Bronchial epithelial cell (primary cell): ENCODE measurements at regions not wholly inside any gene's neighbourhood (a gene's known extent, or its start where the extent isn't known, plus 50 kb on each side); places are given as distances from the start of the nearest gene placed in this dataset.
"Not testable (repeated sequence)": the region's sequence is repeated elsewhere in the genome, so short reads cannot be mapped to it uniquely, and the experiment has no call there.

ENCODE experiments used
- DNase-seq: peaks from one replicate; pipeline ENCODE4 v3.0.0-alpha.2; 2010; ENCODE audit warnings: low read depth
- FAIRE-seq: peaks from 2 replicates; lab custom pipeline; 2011; peaks lifted over from hg19 to GRCh38; lab: Jason Lieb, UNC
- H3K27me3 ChIP-seq: 2 replicates; pipeline ENCODE4 v1.5.1; 2011; ENCODE audit warnings: low read length; ENCODE audit not compliant: control insufficient read depth, insufficient read depth
- H3K36me3 ChIP-seq: 2 replicates; pipeline ENCODE4 v1.5.1; 2011; ENCODE audit warnings: low read length; ENCODE audit not compliant: control insufficient read depth, insufficient read depth
- H3K4me3 ChIP-seq: 2 replicates; pipeline ENCODE4 v1.5.1; 2011; ENCODE audit warnings: mild to moderate bottlenecking, low read depth, low read length, control low read depth
- CTCF ChIP-seq: IDR thresholded peaks from 2 replicates; pipeline ENCODE4 v1.5.1; 2011; ENCODE audit warnings: mild to moderate bottlenecking, moderate library complexity, low read length, control low read depth, inconsistent platforms; ENCODE audit not compliant: insufficient read depth, severe bottlenecking

- Histone ChIP-seq H3K27me3 (no peaks in the 10 kb centered on the region), H3K4me3 (no peak overlapping the region), H3K36me3 (no peaks in the 10 kb centered on the region)
- DNase-seq (peak; percentile 82), FAIRE-seq (no peak)
- no peak for TF ChIP-seq CTCF
Observed at GRCh38 chr6:27720607-27721580, 191.3 kb downstream of the OR2B2 start.

GRCh38 chr6:27719039-27719438 lies 193.2 kb downstream of the OR2B2 start:
- peak; percentile 41 for DNase-seq
- FAIRE-seq, H3K27me3 ChIP-seq, H3K4me3 ChIP-seq, H3K36me3 ChIP-seq: not testable (repeated sequence)

- DNase-seq (no peak), FAIRE-seq (no peak)
- H3K27me3 ChIP-seq, result no peaks in the 10 kb centered on the region
- no peak for TF ChIP-seq CTCF
- peaks cover 4% of the 10 kb centered on the region for H3K36me3 ChIP-seq
- no peak overlapping the region for H3K4me3 ChIP-seq
Observed at GRCh38 chr6:27706431-27706830, 205.8 kb downstream of the OR2B2 start.

- no peaks in the 10 kb centered on the region for H3K27me3 ChIP-seq
- DNase-seq (no peak), FAIRE-seq (no peak)
- TF ChIP-seq CTCF, result no peak
- H3K36me3 ChIP-seq, result peaks cover 2% of the 10 kb centered on the region
- no peak overlapping the region for H3K4me3 ChIP-seq
Observed at GRCh38 chr6:27700337-27700736, 211.9 kb downstream of the OR2B2 start.

GRCh38 chr6:27694547-27694874 lies 217.7 kb downstream of the OR2B2 start:
- Histone ChIP-seq H3K27me3 (no peaks in the 10 kb centered on the region), H3K4me3 (peak overlapping the region; percentile 79), H3K36me3 (no peaks in the 10 kb centered on the region)
- no peak for DNase-seq
- TF ChIP-seq CTCF, result no peak
- no peak for FAIRE-seq

- DNase-seq, result peak; percentile 60
- Histone ChIP-seq H3K36me3 (no peaks in the 10 kb centered on the region), H3K4me3 (peak overlapping the region; percentile 79), H3K27me3 (no peaks in the 10 kb centered on the region)
- TF ChIP-seq CTCF, result no peak
- no peak for FAIRE-seq
Observed at GRCh38 chr6:27693766-27694546, 218.2 kb downstream of the OR2B2 start.

- H3K36me3 ChIP-seq, H3K27me3 ChIP-seq, H3K4me3 ChIP-seq, DNase-seq, FAIRE-seq: not testable (repeated sequence)
Observed at GRCh38 chr6:27692133-27692532, 219.2 kb upstream of the ZNF184 start.
